B cell (primary cell): ENCODE measurements at regions not wholly inside any gene's neighbourhood (a gene's known extent, or its start where the extent isn't known, plus 50 kb on each side); places are given as distances from the start of the nearest gene placed in this dataset.

Source experiments
- EZH2 ChIP-seq: IDR thresholded peaks from 2 replicates; pipeline ENCODE4 v1.6.1; 2012; ENCODE audit warnings: borderline replicate concordance, low read depth, mild to moderate bottlenecking, moderate library complexity, low read length; ENCODE audit not compliant: insufficient read depth, poor library complexity, severe bottlenecking
- TF ChIP-seq, protein P1 (sequence below): fragments of 200-600 bp; IDR thresholded peaks from one replicate; pipeline ENCODE4 v1.8.0; 2022; ENCODE audit warnings: antibody characterized with exemption, mild to moderate bottlenecking

DNA sequence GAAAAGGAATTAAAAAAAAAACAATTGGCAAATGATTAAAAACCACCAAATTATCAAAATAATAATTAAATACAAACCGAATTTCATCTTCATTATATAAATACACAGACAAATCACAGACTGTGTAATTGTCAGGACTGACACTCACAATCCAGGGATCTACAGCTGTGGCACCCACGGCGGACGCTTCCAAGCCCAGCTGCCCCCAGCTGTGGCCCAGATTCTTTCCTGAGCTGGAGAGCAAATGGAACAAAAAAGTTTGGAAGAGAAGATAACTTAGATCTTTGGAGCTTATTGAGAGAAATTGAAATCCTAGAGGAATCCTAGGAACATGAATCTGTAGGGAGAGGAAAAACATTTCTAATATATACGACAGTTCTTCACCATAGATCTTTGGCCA is 316.1 kb downstream of the OTUD1 start:
- TF ChIP-seq, protein P1, sequence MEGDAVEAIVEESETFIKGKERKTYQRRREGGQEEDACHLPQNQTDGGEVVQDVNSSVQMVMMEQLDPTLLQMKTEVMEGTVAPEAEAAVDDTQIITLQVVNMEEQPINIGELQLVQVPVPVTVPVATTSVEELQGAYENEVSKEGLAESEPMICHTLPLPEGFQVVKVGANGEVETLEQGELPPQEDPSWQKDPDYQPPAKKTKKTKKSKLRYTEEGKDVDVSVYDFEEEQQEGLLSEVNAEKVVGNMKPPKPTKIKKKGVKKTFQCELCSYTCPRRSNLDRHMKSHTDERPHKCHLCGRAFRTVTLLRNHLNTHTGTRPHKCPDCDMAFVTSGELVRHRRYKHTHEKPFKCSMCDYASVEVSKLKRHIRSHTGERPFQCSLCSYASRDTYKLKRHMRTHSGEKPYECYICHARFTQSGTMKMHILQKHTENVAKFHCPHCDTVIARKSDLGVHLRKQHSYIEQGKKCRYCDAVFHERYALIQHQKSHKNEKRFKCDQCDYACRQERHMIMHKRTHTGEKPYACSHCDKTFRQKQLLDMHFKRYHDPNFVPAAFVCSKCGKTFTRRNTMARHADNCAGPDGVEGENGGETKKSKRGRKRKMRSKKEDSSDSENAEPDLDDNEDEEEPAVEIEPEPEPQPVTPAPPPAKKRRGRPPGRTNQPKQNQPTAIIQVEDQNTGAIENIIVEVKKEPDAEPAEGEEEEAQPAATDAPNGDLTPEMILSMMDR = no peak
- TF ChIP-seq EZH2 = no peak
